Peyer's patch (tissue), 4 donors: ENCODE measurements at regions not wholly inside any gene's neighbourhood (a gene's known extent, or its start where the extent isn't known, plus 50 kb on each side); places are given as distances from the start of the nearest gene placed in this dataset.

Source experiments
- DNase-seq, 3 donors: peaks; one replicate each; pipeline ENCODE4 v3.0.0-alpha.2; 2017 to 2019
- H3K27ac ChIP-seq, 4 donors: fragments of 200-600 bp; sonication (generic); one replicate each; pipeline ENCODE4 v1.5.1; 2016 to 2019
- H3K27me3 ChIP-seq, 2 donors: fragments of 200-600 bp; sonication (generic); one replicate each; pipeline ENCODE4 v1.5.1; 2019
- H3K36me3 ChIP-seq, 3 donors: fragments of 200-600 bp; sonication (generic); one replicate each; pipeline ENCODE4 v1.5.1; 2016 to 2019
- H3K4me1 ChIP-seq, 4 donors: fragments of 200-600 bp; sonication (generic); one replicate each; pipeline ENCODE4 v1.5.1; 2016 to 2019
- H3K4me3 ChIP-seq, 4 donors: fragments of 200-600 bp; sonication (generic); 1 replicate in 3 of 4; 2 replicates in 1 of 4; pipeline ENCODE4 v1.5.1; 2016 to 2019; ENCODE audit warnings: mild to moderate bottlenecking in 1 of 4
- H3K9me3 ChIP-seq, 4 donors: fragments of 200-600 bp; sonication (generic); one replicate each; pipeline ENCODE4 v1.5.1; 2016 to 2019; ENCODE audit warnings: mild to moderate bottlenecking in 1 of 4
- POLR2A ChIP-seq, 2 donors: fragments of 450-650 bp; IDR thresholded peaks; one replicate each; pipeline ENCODE4 v1.5.1; 2017; ENCODE audit warnings: antibody characterized with exemption in 2 of 2, mild to moderate bottlenecking in 2 of 2, moderate library complexity in 2 of 2
- TF ChIP-seq, protein P1 (sequence below), 6 experiments: fragments of 450-650 bp in 4 of 6; fragments of 200-600 bp in 2 of 6; sonication (generic) in 1 of 6; IDR thresholded peaks; one replicate each; pipeline ENCODE4 v1.5.1; 2017 to 2019; ENCODE audit warnings: antibody characterized with exemption in 6 of 6, mild to moderate bottlenecking in 3 of 6, moderate library complexity in 1 of 6

DNA sequence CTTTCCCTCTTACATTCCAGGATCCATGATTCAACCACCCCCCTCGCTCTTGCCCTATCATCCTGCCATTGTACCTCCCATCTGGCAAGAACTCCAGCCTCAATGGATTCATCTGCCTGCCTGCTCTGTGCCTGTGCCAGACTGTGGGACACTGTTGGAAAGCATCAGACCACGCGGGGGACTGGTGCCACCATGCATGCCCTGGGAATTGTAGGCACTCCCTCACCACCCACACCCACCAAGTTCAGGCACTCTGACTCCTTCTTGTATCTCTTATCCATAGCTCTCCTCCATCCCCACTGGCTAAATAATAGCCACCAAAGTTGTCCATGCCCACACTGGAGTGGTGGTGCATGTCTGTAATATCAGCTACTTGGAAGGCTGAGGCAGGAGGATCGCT lies 143.8 kb downstream of the TPRA1 start:
- TF ChIP-seq POLR2A (IDR thresholded peaks at IDR 0.05) = no peak
- TF ChIP-seq, protein P1, sequence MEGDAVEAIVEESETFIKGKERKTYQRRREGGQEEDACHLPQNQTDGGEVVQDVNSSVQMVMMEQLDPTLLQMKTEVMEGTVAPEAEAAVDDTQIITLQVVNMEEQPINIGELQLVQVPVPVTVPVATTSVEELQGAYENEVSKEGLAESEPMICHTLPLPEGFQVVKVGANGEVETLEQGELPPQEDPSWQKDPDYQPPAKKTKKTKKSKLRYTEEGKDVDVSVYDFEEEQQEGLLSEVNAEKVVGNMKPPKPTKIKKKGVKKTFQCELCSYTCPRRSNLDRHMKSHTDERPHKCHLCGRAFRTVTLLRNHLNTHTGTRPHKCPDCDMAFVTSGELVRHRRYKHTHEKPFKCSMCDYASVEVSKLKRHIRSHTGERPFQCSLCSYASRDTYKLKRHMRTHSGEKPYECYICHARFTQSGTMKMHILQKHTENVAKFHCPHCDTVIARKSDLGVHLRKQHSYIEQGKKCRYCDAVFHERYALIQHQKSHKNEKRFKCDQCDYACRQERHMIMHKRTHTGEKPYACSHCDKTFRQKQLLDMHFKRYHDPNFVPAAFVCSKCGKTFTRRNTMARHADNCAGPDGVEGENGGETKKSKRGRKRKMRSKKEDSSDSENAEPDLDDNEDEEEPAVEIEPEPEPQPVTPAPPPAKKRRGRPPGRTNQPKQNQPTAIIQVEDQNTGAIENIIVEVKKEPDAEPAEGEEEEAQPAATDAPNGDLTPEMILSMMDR (IDR thresholded peaks at IDR 0.05) = no peak
- Histone ChIP-seq H3K4me1 (no peaks in the 10 kb centered on the region), H3K36me3 (no peaks in the 10 kb centered on the region), H3K27ac (no peak overlapping the region), H3K4me3 (no peak overlapping the region), H3K27me3 (no peaks in the 10 kb centered on the region), H3K9me3 (no peaks in the 10 kb centered on the region)
- peak in 2 of 3 donors; percentile 2 to 7 for DNase-seq

DNA sequence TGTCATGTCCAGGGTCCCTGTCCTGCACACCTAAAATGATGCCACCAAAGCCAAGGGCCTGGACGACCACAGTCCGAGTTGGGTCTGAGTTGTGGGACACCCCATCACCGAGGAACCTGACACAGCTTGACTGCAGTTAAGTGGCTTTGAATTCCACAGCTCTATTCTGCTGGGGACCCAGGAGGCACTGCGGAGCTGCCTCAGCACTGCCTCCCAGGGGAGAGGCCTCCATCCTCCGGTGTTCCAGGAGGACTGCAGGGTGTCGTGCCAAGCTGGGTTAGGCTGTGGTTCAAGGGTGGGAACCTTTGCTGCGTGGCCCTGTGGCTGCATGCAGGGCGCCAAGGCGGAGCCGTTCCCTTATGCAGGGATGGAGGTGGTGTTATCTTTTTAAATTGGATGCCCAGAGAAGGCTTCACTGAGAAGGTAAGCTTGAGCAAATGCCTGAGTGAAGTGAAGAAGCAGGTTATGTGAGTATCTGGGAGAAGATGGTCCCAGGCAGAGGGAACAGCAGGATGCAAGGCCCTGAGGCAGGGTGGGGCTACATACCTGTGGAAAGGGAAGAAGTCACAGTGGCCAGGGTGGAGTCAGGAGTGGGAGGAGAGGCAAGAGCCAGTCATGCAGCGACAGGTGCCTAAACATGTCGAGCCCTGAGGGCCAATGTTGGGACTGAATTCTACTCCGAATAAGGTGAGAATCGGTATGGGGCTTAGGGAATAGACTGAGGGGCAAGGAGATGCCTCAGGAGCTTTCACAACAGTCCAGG lies 144.8 kb downstream of the TPRA1 start:
- H3K36me3 ChIP-seq = no peaks in the 10 kb centered on the region
- H3K4me1 ChIP-seq = no peaks in the 10 kb centered on the region
- no peaks in the 10 kb centered on the region for H3K27me3 ChIP-seq
- H3K27ac ChIP-seq = no peak overlapping the region
- no peak overlapping the region for H3K4me3 ChIP-seq
- peak in 2 of 3 donors; percentile 22 to 28 for DNase-seq
- H3K9me3 ChIP-seq = no peaks in the 10 kb centered on the region
- TF ChIP-seq, protein P1 (IDR thresholded peaks at IDR 0.05) = no peak
- TF ChIP-seq POLR2A (IDR thresholded peaks at IDR 0.05) = no peak

DNA sequence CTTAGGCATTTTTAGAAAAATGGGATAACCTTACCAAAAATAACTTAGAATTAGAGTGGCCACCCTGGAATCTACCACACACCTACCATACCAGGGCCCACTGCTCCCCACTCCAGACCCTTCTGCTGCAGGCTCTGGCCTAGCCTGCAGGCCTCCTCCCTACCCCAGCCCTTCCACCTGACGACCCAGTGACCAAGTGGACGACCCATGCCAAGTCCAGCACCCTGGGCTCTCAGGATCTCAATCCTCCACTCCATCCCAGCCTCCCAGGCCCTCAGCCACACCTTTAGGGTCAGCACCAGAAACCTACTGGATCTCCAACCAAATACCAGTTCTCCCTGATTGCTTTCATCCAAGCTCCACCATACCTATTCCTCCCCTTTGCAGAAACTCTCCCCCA lies 145.8 kb downstream of the TPRA1 start:
- Histone ChIP-seq H3K36me3 (no peaks in the 10 kb centered on the region), H3K27ac (no peak overlapping the region), H3K4me1 (no peaks in the 10 kb centered on the region), H3K27me3 (no peaks in the 10 kb centered on the region), H3K4me3 (no peak overlapping the region), H3K9me3 (no peaks in the 10 kb centered on the region)
- peak in 2 of 3 donors; percentile 10 for DNase-seq
- TF ChIP-seq, protein P1 (IDR thresholded peaks at IDR 0.05) = no peak
- no peak for TF ChIP-seq POLR2A (IDR thresholded peaks at IDR 0.05)

DNA sequence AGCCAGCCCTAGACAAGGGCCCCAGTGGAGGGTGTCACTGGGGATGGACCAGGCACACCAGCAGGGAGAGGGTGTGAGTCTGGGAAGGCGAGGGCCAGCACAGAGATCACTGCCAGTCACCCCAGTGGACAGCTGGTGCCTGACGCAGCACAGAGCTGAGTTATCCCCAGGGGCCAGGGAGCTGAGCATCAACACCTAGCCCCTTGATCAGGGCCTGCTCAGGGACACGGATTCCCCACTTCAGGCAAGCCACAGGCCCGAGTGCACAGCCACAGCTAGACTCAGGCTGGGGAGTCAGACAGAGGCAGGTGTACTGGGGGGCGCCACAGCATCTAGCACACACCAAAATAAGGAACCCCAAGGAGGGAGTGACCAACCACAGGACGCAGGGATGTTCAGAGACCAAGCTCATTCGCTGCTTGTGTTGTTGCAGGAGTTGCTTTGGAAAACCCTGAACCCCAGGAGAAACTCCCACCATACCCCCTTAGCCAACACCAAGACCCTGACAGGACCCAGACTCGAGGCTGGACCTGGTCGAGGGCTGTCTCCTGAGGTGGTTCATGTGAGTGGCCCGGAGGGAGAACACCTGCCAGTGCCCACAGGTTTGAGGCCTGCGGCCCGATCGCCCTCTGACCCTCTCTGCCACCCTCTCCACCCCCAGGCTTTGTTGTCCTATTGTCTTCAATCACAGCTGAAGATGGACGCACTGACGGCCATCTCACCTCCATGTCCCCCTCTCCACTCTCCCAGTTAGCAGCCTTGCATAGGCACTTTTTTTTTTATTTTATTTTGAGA lies 146.8 kb downstream of the TPRA1 start:
- Histone ChIP-seq H3K27ac (no peak overlapping the region), H3K9me3 (no peaks in the 10 kb centered on the region), H3K27me3 (no peaks in the 10 kb centered on the region), H3K4me1 (no peaks in the 10 kb centered on the region), H3K4me3 (no peak overlapping the region), H3K36me3 (no peaks in the 10 kb centered on the region)
- TF ChIP-seq POLR2A (IDR thresholded peaks at IDR 0.05) = no peak
- TF ChIP-seq, protein P1 (IDR thresholded peaks at IDR 0.05) = no peak
- peak in 2 of 3 donors; percentile 20 to 39 for DNase-seq

DNA sequence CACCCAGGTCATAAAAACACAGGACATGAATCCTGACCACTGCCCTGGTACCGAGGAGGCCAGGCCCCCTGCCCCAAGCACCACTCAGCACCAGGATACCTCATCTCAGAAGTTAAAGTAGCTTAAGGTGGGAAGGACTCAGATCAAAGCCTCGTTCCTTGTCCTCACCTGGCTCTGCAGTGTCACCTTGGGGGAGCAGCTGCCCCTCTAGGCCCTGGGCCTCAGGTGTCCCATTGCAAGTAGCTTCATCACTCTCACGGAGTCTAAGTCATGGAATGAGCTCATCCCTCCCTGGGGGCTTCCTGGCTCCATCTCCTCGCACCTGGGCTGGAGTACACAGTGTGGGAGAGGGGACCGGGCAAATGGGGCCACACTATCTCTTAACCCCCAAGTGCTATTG lies 148.0 kb downstream of the TPRA1 start:
- Histone ChIP-seq H3K4me1 (no peaks in the 10 kb centered on the region), H3K9me3 (no peaks in the 10 kb centered on the region), H3K27ac (no peak overlapping the region), H3K27me3 (no peaks in the 10 kb centered on the region), H3K4me3 (no peak overlapping the region), H3K36me3 (no peaks in the 10 kb centered on the region)
- DNase-seq = peak in 1 of 3 donors; percentile 14
- TF ChIP-seq, protein P1 (IDR thresholded peaks at IDR 0.05) = no peak
- no peak for TF ChIP-seq POLR2A (IDR thresholded peaks at IDR 0.05)
